Stomach smooth muscle (tissue), 2 donors: ENCODE measurements at regions not wholly inside any gene's neighbourhood (a gene's known extent, or its start where the extent isn't known, plus 50 kb on each side); places are given as distances from the start of the nearest gene placed in this dataset.
"Not testable (repeated sequence)": the region's sequence is repeated elsewhere in the genome, so short reads cannot be mapped to it uniquely, and the experiment has no call there.

Experiments used
- H3K27ac ChIP-seq: one replicate; pipeline ENCODE4 v1.7.0; 2013; ENCODE audit warnings: mild to moderate bottlenecking, low read length, inconsistent platforms
- H3K27me3 ChIP-seq, 2 donors: one replicate each; pipeline ENCODE4 v1.7.0; 2013; ENCODE audit warnings: low read length in 2 of 2; ENCODE audit not compliant: insufficient read depth in 2 of 2, control insufficient read depth in 1 of 2
- H3K36me3 ChIP-seq, 2 donors: one replicate each; pipeline ENCODE4 v1.7.0; 2013; ENCODE audit warnings: low read length in 2 of 2; ENCODE audit not compliant: control insufficient read depth in 2 of 2, insufficient read depth in 2 of 2
- H3K4me1 ChIP-seq: one replicate; pipeline ENCODE4 v1.7.0; 2013; ENCODE audit warnings: low read length; ENCODE audit not compliant: control insufficient read depth, insufficient read depth
- H3K4me3 ChIP-seq, 2 donors: one replicate each; pipeline ENCODE4 v1.7.0; 2013; ENCODE audit warnings: low read length in 2 of 2
- H3K9ac ChIP-seq, 2 donors: one replicate each; pipeline ENCODE4 v1.7.0; 2013; ENCODE audit warnings: low read length in 2 of 2, mild to moderate bottlenecking in 1 of 2
- H3K9me3 ChIP-seq, 2 donors: one replicate each; pipeline ENCODE4 v1.7.0; 2013; ENCODE audit warnings: low read length in 2 of 2; ENCODE audit not compliant: control insufficient read depth in 2 of 2
- donor health status: healthy.
- donor health status: Pancreatic carcinoma.

- Histone ChIP-seq H3K27me3 (peaks cover 5% of the 10 kb centered on the region in 2 donors), H3K36me3 (no peaks in the 10 kb centered on the region), H3K9ac (no peak overlapping the region), H3K9me3 (peaks cover 0 to 8% of the 10 kb centered on the region in 2 donors), H3K4me3 (no peak overlapping the region), H3K4me1 (no peaks in the 10 kb centered on the region), H3K27ac (no peak overlapping the region)
Measured at GRCh38 chr13:110981379-110981778, 66.5 kb upstream of the ANKRD10 start.

GRCh38 chr13:110980921-110981320, 66.1 kb upstream of the ANKRD10 start:
- Histone ChIP-seq H3K4me3 (no peak overlapping the region), H3K27ac (no peak overlapping the region), H3K4me1 (no peaks in the 10 kb centered on the region), H3K36me3 (no peaks in the 10 kb centered on the region), H3K9ac (no peak overlapping the region), H3K9me3 (peaks cover 0 to 8% of the 10 kb centered on the region in 2 donors), H3K27me3 (peaks cover 5% of the 10 kb centered on the region in 2 donors)

DNA sequence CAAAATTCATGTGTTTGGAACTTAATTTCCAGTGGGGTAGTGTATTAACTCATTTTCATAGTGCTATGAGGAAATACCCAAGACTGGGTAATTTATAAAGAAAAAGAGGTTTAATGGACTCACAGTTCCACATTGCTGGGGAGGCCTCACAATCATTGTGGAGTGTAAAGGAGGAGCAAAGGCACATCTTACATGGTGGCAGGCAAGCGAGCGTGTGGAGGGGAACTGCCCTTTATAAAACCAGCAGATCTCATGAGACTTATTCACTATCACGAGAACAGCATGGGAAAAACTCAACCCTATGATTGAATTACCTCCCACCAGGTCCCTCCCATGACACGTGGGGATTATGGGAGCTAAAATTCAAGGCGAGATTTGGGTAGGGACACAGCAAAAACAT, 64.3 kb upstream of the ANKRD10 start:
- H3K27me3 ChIP-seq, H3K4me3 ChIP-seq, H3K9ac ChIP-seq, H3K36me3 ChIP-seq, H3K4me1 ChIP-seq, H3K9me3 ChIP-seq, H3K27ac ChIP-seq: not testable (repeated sequence)

GRCh38 chr13:110978390-110978789, 63.5 kb upstream of the ANKRD10 start:
- no peaks in the 10 kb centered on the region for H3K27me3 ChIP-seq

GRCh38 chr13:110976785-110977184, 61.9 kb upstream of the ANKRD10 start:
- Histone ChIP-seq H3K36me3 (no peaks in the 10 kb centered on the region), H3K4me1 (no peaks in the 10 kb centered on the region), H3K9me3 (peaks cover 0 to 8% of the 10 kb centered on the region in 2 donors), H3K27me3 (no peaks in the 10 kb centered on the region), H3K9ac (no peak overlapping the region), H3K27ac (no peak overlapping the region), H3K4me3 (no peak overlapping the region)

More at GRCh38 chr13:110978390-110978789, 63.5 kb upstream of the ANKRD10 start:
- no peak overlapping the region for H3K4me3 ChIP-seq
- no peaks in the 10 kb centered on the region for H3K4me1 ChIP-seq
- H3K9ac ChIP-seq, result no peak overlapping the region
- no peak overlapping the region for H3K27ac ChIP-seq
- peaks cover 0 to 8% of the 10 kb centered on the region in 2 donors for H3K9me3 ChIP-seq
- no peaks in the 10 kb centered on the region for H3K36me3 ChIP-seq

GRCh38 chr13:110973007-110973700, 58.3 kb upstream of the ANKRD10 start:
- Histone ChIP-seq H3K36me3 (no peaks in the 10 kb centered on the region), H3K9me3 (peaks cover 0 to 8% of the 10 kb centered on the region in 2 donors), H3K27me3 (peaks cover 0 to 2% of the 10 kb centered on the region in 2 donors), H3K4me3 (no peak overlapping the region), H3K27ac (no peak overlapping the region), H3K4me1 (no peaks in the 10 kb centered on the region), H3K9ac (no peak overlapping the region)

GRCh38 chr13:110971486-110971885, 56.6 kb upstream of the ANKRD10 start:
- Histone ChIP-seq H3K9me3 (no peaks in the 10 kb centered on the region), H3K36me3 (no peaks in the 10 kb centered on the region), H3K4me1 (no peaks in the 10 kb centered on the region), H3K4me3 (no peak overlapping the region), H3K9ac (no peak overlapping the region), H3K27me3 (peaks cover 0 to 2% of the 10 kb centered on the region in 2 donors), H3K27ac (no peak overlapping the region)

DNA sequence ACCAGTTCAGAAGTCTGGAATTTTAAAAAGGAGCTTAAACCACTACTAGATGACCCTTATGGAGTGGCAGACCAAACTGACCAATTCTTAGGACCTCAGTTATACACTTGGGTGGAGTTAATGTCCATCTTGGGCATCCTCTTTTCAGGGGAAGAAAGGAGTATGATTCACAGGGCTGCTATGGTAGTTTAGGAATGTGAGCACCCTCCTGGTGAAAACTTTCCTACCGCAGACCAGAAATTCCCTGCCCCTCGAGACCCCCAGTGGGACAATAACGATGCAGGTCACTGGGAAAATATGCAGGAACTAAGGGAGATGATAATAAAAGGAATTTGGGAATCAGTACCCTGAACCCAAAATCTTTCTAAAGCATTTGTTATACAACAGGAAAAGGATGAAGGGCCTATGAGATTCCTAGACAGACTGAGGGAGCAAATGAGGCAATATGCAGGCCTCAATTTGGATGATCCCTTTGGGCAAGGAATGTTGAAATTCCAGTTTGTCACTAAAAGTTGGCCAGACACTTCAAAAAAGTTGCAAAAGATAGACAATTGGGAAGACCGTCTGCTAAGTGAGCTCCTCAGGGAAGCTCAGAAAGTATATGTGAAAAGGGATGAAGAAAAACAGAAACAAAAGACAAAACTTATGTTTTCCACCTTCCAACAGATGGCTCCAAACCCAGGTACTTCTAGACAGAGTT, 52.4 kb upstream of the ANKRD10 start:
- not testable (repeated sequence) for H3K27ac ChIP-seq, H3K27me3 ChIP-seq, H3K4me3 ChIP-seq, H3K4me1 ChIP-seq, H3K9ac ChIP-seq, H3K36me3 ChIP-seq
- H3K9me3 ChIP-seq, result peaks cover 5 to 11% of the 10 kb centered on the region in 2 donors

DNA sequence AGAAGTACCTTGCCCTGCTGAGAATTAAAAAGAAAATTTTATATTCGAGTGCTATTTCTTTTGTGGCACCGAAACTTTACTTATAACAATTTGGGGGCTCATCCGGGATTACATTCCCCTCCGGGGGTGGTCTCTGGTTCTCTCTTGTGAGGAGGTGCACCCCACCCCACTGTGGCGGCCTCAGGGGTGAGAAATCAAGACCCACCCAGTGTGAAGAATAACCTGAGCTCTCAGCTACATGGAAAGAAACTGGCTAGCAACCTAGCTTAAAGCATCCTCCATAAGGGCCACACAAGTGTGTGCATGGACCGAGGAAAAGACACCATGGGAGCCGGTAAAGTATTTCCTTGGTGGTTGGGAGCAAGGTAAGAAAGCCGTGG, 50.9 kb upstream of the ANKRD10 start:
- H3K9me3 ChIP-seq, result peaks cover 5 to 11% of the 10 kb centered on the region in 2 donors
- H3K4me1 ChIP-seq, result no peaks in the 10 kb centered on the region
- no peak overlapping the region for H3K9ac ChIP-seq
- H3K27ac ChIP-seq, result no peak overlapping the region
- no peak overlapping the region for H3K4me3 ChIP-seq
- H3K36me3 ChIP-seq, result no peaks in the 10 kb centered on the region
- no peaks in the 10 kb centered on the region for H3K27me3 ChIP-seq

DNA sequence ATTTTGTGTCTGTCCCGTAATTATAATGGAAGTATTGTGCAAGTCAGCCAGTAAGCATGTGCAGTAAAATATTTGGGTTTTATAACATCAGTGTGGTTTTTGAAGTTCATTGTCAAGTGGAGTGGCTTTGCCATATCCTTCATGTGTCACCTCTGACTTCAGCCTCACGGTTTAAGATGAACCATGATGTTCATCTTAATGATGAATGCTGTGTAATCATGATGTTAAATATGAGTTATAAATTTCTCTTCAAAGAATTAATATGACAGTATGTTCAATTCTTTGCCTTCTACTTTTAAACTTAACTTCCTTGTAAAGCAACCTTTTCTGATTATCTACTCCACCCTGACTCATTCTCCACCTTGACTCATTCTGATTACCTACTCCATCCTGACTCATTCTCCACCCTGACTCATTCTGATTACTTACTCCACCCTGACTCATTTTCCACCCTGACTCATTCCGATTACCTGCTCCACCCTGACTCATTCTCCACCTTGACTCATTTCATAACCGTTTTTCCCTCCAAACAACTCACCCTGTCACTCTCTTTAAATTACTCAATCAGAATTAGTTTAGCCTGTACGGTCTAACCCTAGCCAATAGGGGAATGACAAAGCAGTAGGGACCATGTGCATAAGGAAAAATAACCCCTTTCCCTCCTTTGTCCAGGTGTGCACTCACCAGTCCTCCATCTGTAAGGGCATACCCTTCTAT, 50.3 kb upstream of the ANKRD10 start:
- Histone ChIP-seq H3K36me3 (no peaks in the 10 kb centered on the region), H3K9me3 (peaks cover 5 to 11% of the 10 kb centered on the region in 2 donors), H3K4me3 (no peak overlapping the region), H3K27ac (no peak overlapping the region), H3K9ac (no peak overlapping the region), H3K27me3 (no peaks in the 10 kb centered on the region), H3K4me1 (no peaks in the 10 kb centered on the region)
